Keratinocyte (primary cell): ENCODE measurements at regions not wholly inside any gene's neighbourhood (a gene's known extent, or its start where the extent isn't known, plus 50 kb on each side); places are given as distances from the start of the nearest gene placed in this dataset.

Source experiments
- DNase-seq: peaks from one replicate; pipeline ENCODE4 v3.0.0-alpha.2; 2011; ENCODE audit warnings: low read depth, missing footprints, low spot score
- FAIRE-seq: peaks from 2 replicates; lab custom pipeline; 2011; peaks lifted over from hg19 to GRCh38; lab: Jason Lieb, UNC
- H2AFZ ChIP-seq: 2 replicates; pipeline ENCODE4 v1.6.0; 2012; ENCODE audit warnings: low read length, control low read depth, inconsistent platforms; ENCODE audit not compliant: control insufficient read depth
- H3K27ac ChIP-seq: 2 replicates; pipeline ENCODE4 v1.5.1; 2011; ENCODE audit warnings: low read length; ENCODE audit not compliant: control insufficient read depth, insufficient read depth
- H3K27me3 ChIP-seq: 3 replicates; pipeline ENCODE4 v1.6.0; 2011; ENCODE audit warnings: low read length; ENCODE audit not compliant: control insufficient read depth, insufficient read depth; ENCODE audit errors: extremely low read depth
- H3K36me3 ChIP-seq, 2 experiments: 2 replicates in 1 of 2; 3 replicates in 1 of 2; pipeline ENCODE4 v1.5.1; 2011; ENCODE audit warnings: low read length in 2 of 2, mild to moderate bottlenecking in 1 of 2; ENCODE audit not compliant: control insufficient read depth in 2 of 2, insufficient read depth in 2 of 2; ENCODE audit errors: extremely low read depth in 1 of 2
- H3K4me1 ChIP-seq: 3 replicates; pipeline ENCODE4 v1.5.1; 2011; ENCODE audit warnings: low read length; ENCODE audit not compliant: control insufficient read depth, insufficient read depth; ENCODE audit errors: extremely low read depth
- H3K4me2 ChIP-seq: 3 replicates; pipeline ENCODE4 v1.6.0; 2011; ENCODE audit warnings: low read depth, low read length; ENCODE audit not compliant: control insufficient read depth, insufficient read depth; ENCODE audit errors: extremely low read depth
- H3K4me3 ChIP-seq, 3 experiments: fragments of 200-600 bp in 1 of 3; sonication (generic) in 1 of 3; 2 replicates in 2 of 3; 3 replicates in 1 of 3; pipeline ENCODE4 v1.5.1; 2011 to 2016; ENCODE audit warnings: low read length in 3 of 3, mild to moderate bottlenecking in 3 of 3, control low read depth in 2 of 3, inconsistent platforms in 1 of 3, low read depth in 1 of 3, mixed read lengths in 1 of 3, mixed run types in 1 of 3, moderate library complexity in 1 of 3; ENCODE audit not compliant: control insufficient read depth in 2 of 3, insufficient read depth in 2 of 3; ENCODE audit errors: extremely low read depth in 1 of 3
- H3K79me2 ChIP-seq: 2 replicates; pipeline ENCODE4 v1.6.0; 2012; ENCODE audit warnings: low read length; ENCODE audit not compliant: control insufficient read depth, insufficient read depth
- H3K9ac ChIP-seq: 3 replicates; pipeline ENCODE4 v1.6.0; 2011; ENCODE audit warnings: low read length; ENCODE audit not compliant: control insufficient read depth, insufficient read depth; ENCODE audit errors: extremely low read depth
- H3K9me1 ChIP-seq: 3 replicates; pipeline ENCODE4 v1.6.0; 2011; ENCODE audit warnings: low read length; ENCODE audit not compliant: control insufficient read depth, insufficient read depth; ENCODE audit errors: extremely low read depth
- H3K9me3 ChIP-seq: 2 replicates; pipeline ENCODE4 v1.5.1; 2012; ENCODE audit warnings: low read depth, low read length; ENCODE audit not compliant: control insufficient read depth
- H4K20me1 ChIP-seq: 3 replicates; pipeline ENCODE4 v1.6.0; 2011; ENCODE audit warnings: low read length; ENCODE audit not compliant: control insufficient read depth, insufficient read depth; ENCODE audit errors: extremely low read depth
- EZH2 ChIP-seq: IDR thresholded peaks from one replicate; pipeline ENCODE4 v1.6.1; 2012; ENCODE audit warnings: inconsistent platforms, mild to moderate bottlenecking, low read length, moderate library complexity
- dilution Hi-C: fragments of 300-500 bp; cut with MboI; formaldehyde crosslinking; loops from one replicate; pipeline ENCODE4 v1.7.0; 2020; ENCODE audit warnings: low sequenced_read_pairs; ENCODE audit not compliant: extremely low pct_ligation_motif_present
- TF ChIP-seq, protein P1 (sequence below), 3 experiments: IDR thresholded peaks in 1 of 3; conservative IDR thresholded peaks in 1 of 3; optimal IDR thresholded peaks in 1 of 3; 2 replicates in 2 of 3; 3 replicates in 1 of 3; pipeline versions ENCODE3 to v1.5.1; 2011; ENCODE audit warnings: low read length in 3 of 3, mild to moderate bottlenecking in 3 of 3, moderate library complexity in 2 of 3, control low read depth in 1 of 3, inconsistent platforms in 1 of 3; ENCODE audit not compliant: insufficient read depth in 2 of 3; ENCODE audit errors: extremely low read depth in 1 of 3

DNA sequence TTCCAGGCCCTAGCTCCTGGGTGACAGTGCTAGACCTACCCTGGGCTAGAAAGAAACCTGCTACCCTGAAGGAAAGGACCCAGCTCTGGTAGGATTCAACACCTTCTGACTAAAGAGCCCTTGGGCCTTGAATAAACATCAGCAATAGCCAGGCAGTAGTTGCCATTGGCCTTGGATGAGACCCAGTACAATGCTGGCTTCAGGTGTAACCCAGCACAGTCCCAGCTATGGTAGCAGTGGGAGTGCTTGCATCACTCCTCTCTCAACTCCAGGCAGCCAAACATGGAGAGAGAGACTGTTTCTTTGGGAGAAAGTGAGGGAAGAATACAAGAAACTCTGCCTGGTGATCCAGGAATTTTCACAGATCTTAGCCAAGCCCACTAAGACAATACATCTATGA lies 73.5 kb upstream of the CXorf66 start:
- dilution Hi-C loops, result no loop called here
- no peak for FAIRE-seq
- H3K4me2 ChIP-seq, result no peak overlapping the region
- H3K36me3 ChIP-seq, result no peaks in the 10 kb centered on the region
- no peaks in the 10 kb centered on the region for H3K79me2 ChIP-seq
- no peak overlapping the region for H3K9ac ChIP-seq
- H3K4me3 ChIP-seq, result no peak overlapping the region
- TF ChIP-seq, protein P1, sequence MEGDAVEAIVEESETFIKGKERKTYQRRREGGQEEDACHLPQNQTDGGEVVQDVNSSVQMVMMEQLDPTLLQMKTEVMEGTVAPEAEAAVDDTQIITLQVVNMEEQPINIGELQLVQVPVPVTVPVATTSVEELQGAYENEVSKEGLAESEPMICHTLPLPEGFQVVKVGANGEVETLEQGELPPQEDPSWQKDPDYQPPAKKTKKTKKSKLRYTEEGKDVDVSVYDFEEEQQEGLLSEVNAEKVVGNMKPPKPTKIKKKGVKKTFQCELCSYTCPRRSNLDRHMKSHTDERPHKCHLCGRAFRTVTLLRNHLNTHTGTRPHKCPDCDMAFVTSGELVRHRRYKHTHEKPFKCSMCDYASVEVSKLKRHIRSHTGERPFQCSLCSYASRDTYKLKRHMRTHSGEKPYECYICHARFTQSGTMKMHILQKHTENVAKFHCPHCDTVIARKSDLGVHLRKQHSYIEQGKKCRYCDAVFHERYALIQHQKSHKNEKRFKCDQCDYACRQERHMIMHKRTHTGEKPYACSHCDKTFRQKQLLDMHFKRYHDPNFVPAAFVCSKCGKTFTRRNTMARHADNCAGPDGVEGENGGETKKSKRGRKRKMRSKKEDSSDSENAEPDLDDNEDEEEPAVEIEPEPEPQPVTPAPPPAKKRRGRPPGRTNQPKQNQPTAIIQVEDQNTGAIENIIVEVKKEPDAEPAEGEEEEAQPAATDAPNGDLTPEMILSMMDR (optimal IDR thresholded peaks at IDR 0.05 in 1 of 3, IDR thresholded peaks at IDR 0.05 in 1 of 3, conservative IDR thresholded peaks at IDR 0.05 in 1 of 3; ENCODE audit: extremely low read depth in 1 of 3, insufficient read depth in 2 of 3, low read length in 3 of 3), result no peak
- no peak for TF ChIP-seq EZH2
- no peaks in the 10 kb centered on the region for H3K27me3 ChIP-seq
- H3K4me1 ChIP-seq, result no peaks in the 10 kb centered on the region
- H2AFZ ChIP-seq, result no peak overlapping the region
- no peaks in the 10 kb centered on the region for H3K9me3 ChIP-seq
- no peaks in the 10 kb centered on the region for H4K20me1 ChIP-seq
- no peak for DNase-seq
- no peaks in the 10 kb centered on the region for H3K9me1 ChIP-seq
- no peak overlapping the region for H3K27ac ChIP-seq

DNA sequence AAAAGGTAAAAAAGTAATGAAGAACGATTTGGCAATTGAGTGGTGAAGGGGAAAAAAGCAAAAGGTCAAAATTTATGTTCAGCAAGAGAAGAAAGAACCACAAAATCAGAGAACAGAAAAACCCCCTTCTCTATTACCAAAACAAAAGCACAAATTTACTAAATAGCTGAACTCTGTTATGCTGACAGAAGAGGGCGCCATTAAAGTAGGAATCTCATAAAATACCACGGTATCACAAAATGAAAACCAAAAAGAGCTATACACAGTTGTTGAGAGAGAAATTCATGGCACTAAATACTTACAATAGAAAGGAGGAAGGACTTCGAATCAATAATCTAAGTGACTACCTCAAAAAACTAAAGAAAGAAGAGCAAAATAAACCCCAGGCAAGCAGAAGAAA lies 69.6 kb upstream of the CXorf66 start:
- H3K4me3 ChIP-seq, result no peak overlapping the region
- H3K4me1 ChIP-seq, result no peaks in the 10 kb centered on the region
- TF ChIP-seq EZH2, result no peak
- TF ChIP-seq, protein P1 (optimal IDR thresholded peaks at IDR 0.05 in 1 of 3, IDR thresholded peaks at IDR 0.05 in 1 of 3, conservative IDR thresholded peaks at IDR 0.05 in 1 of 3; ENCODE audit: extremely low read depth in 1 of 3, insufficient read depth in 2 of 3, low read length in 3 of 3), result peak in 1 of 3 experiments; percentile 20
- H3K9ac ChIP-seq, result no peak overlapping the region
- H2AFZ ChIP-seq, result no peak overlapping the region
- FAIRE-seq (no peak), DNase-seq (no peak)
- H3K9me1 ChIP-seq, result no peaks in the 10 kb centered on the region
- no peaks in the 10 kb centered on the region for H4K20me1 ChIP-seq
- no peaks in the 10 kb centered on the region for H3K36me3 ChIP-seq
- dilution Hi-C loops, result no loop called here
- no peaks in the 10 kb centered on the region for H3K9me3 ChIP-seq
- no peak overlapping the region for H3K4me2 ChIP-seq
- H3K27ac ChIP-seq, result no peak overlapping the region
- no peaks in the 10 kb centered on the region for H3K79me2 ChIP-seq
- no peaks in the 10 kb centered on the region for H3K27me3 ChIP-seq
